ENCODE measurements at regions not wholly inside any gene's neighbourhood (a gene's known extent, or its start where the extent isn't known, plus 50 kb on each side); places are given as distances from the start of the nearest gene placed in this dataset.

- POLR2A ChIA-PET, result no interaction called here
- no peak for TF ChIP-seq CTCF (IDR thresholded peaks at IDR 0.05; ENCODE audit: insufficient read depth, low read length, missing control alignments)
- DNase-seq (ENCODE audit: low read depth, low spot score), result no peak
- CTCF ChIA-PET, result no interaction called here
- H3K4me3 ChIP-seq (ENCODE audit: low read depth, low read length), result no peak overlapping the region
Observed at GRCh38 chr7:65317372-65317771, 56.3 kb upstream of the ZNF92 start.

GRCh38 chr7:65310761-65311160 lies 62.9 kb upstream of the ZNF92 start:
- TF ChIP-seq CTCF (IDR thresholded peaks at IDR 0.05; ENCODE audit: insufficient read depth, low read length, missing control alignments), result no peak
- no peak overlapping the region for H3K4me3 ChIP-seq (ENCODE audit: low read depth, low read length)
- ChIA-PET CTCF (no interaction called here), POLR2A (no interaction called here)
- no peak for DNase-seq (ENCODE audit: low read depth, low spot score)

GRCh38 chr7:65308300-65308678 lies 65.4 kb upstream of the ZNF92 start:
- no peak overlapping the region for H3K4me3 ChIP-seq (ENCODE audit: low read depth, low read length)
- CTCF ChIA-PET, result interaction anchor here (0.8 to 4.1 kb wide), 17 partner anchors 8 to 362 kb away, joined by 3 to 89 read pairs (median 4); no protein-coding TSS in a partner anchor
- no peak for TF ChIP-seq CTCF (IDR thresholded peaks at IDR 0.05; ENCODE audit: insufficient read depth, low read length, missing control alignments)
- POLR2A ChIA-PET, result no interaction called here
- no peak for DNase-seq (ENCODE audit: low read depth, low spot score)

- CTCF ChIA-PET, result interaction anchor here (0.7 to 4.1 kb wide), 22 partner anchors 8 to 362 kb away, joined by 3 to 89 read pairs (median 4); no protein-coding TSS in a partner anchor
- POLR2A ChIA-PET, result no interaction called here
- TF ChIP-seq CTCF (IDR thresholded peaks at IDR 0.05; ENCODE audit: insufficient read depth, low read length, missing control alignments), result peak; percentile 62
- DNase-seq (ENCODE audit: low read depth, low spot score), result peak; percentile 7
- H3K4me3 ChIP-seq (ENCODE audit: low read depth, low read length), result no peak overlapping the region
Observed at GRCh38 chr7:65307651-65308299, 65.9 kb upstream of the ZNF92 start.

GRCh38 chr7:65304175-65304574 lies 69.5 kb upstream of the ZNF92 start:
- TF ChIP-seq CTCF (IDR thresholded peaks at IDR 0.05; ENCODE audit: insufficient read depth, low read length, missing control alignments), result no peak
- POLR2A ChIA-PET, result no interaction called here
- DNase-seq (ENCODE audit: low read depth, low spot score), result no peak
- no peak overlapping the region for H3K4me3 ChIP-seq (ENCODE audit: low read depth, low read length)
- CTCF ChIA-PET, result interaction anchor here (1.4 kb wide), 1 partner anchor 353 kb away, joined by 8 read pairs; no protein-coding TSS in a partner anchor

- ChIA-PET CTCF (no interaction called here), POLR2A (no interaction called here)
- DNase-seq (ENCODE audit: low read depth, low spot score), result no peak
- H3K4me3 ChIP-seq (ENCODE audit: low read depth, low read length), result no peak overlapping the region
- no peak for TF ChIP-seq CTCF (IDR thresholded peaks at IDR 0.05; ENCODE audit: insufficient read depth, low read length, missing control alignments)
Observed at GRCh38 chr7:65302883-65303282, 70.8 kb upstream of the ZNF92 start.
